GM18907 (cell line): ENCODE measurements at regions not wholly inside any gene's neighbourhood (a gene's known extent, or its start where the extent isn't known, plus 50 kb on each side); places are given as distances from the start of the nearest gene placed in this dataset.

ENCODE experiments used
- ATAC-seq: cut with Tn5 transposase; IDR thresholded peaks from one replicate; pipeline ENCODE4 v1.9.1; 2021; ENCODE audit warnings: mild to moderate bottlenecking, moderate library complexity; ENCODE audit not compliant: unreplicated experiment

DNA sequence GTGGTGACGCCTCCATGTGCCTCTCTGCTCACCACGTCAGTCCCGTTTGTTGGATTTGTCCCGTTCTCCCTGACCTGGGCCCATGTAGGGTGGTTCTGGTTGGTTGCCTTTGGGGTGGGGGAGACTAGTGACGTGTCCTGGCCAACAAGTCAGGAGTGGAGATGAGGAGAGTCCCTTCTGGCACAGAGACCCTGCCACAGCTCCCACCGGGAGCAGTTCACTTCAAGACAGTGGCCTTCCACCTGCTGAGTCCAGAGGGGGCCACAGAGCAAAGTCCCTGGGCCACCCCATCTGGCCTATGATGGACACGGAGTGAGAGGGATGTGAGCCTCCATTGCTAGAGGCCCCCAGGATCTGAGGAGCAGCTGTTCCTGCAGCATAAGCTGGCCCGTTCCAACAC, 405.6 kb downstream of the TCERG1L start:
- no peak for ATAC-seq

DNA sequence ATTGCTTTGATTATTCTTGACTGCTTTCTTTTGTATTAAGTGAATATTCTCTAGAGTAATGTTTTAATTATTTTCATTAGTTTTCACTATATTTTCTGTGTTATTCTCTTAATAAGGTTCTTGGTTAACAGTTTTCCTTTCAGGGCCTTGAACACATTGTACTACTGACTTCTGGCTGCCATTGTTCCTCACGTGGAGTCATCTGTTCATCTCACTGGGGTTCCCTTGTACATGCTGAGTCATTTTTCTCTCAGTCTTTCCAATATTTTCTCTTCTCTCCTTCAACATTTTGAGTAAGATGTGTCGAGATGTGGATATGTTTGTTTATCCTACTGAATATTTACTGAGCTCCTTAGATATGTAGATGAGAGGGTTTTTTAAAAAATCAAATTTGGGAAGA, 400.7 kb downstream of the TCERG1L start:
- no peak for ATAC-seq

DNA sequence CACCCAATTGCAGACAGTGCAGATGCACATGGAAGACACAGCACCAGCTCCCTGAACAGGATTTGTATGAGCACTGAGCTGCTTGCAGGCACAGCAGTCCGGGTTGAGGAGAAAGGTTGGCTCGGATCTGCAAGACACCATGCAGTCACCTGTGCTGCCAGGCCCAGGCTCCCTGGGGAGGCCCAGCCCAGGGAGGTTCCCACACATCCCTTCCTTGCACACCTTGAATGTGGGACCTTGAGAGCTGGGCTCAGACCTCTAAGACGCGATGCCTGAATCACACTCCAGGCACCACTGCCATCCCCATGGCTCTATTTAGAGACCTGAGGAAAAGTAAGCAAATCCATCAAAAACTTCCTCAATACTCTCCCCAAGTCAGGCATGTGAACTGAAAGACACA, 397.7 kb downstream of the TCERG1L start:
- no peak for ATAC-seq

DNA sequence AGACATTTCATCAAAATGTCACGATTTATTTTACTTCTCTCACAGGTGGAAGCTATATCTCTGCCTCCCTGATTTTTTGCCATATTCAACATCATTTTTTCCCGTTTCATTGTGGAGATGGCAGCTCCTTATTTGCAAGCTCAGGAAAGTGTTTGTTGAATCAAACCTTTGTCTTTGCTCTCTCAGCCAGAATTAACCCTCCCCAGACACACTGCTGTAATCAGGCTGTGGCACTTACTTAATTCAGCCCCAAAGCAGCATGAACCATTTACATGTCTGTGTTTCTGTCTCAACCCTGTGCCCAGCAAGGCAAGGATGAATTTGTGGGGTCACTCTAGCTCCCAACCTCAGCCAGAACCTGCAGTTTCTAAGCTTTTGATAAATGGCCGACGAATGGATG, 397.2 kb downstream of the TCERG1L start:
- ATAC-seq = no peak

DNA sequence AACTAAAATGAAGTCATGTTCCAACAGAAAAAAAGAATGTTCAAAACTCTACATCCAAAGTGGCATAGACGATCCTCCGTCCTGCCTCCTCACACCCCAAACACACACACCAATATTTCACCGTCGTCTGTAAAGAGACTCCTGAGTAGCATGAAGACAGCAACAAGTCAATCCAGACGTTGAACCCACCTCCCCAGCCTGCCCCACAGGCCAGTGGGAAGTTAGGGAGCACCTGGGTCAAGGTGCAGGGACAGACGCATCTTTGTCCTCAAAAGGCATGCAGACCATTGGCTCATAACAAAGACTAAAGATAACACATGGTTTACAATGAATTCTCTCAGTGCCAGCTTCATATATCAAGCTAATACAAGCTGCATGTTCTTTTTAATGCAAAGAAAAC, 396.5 kb downstream of the TCERG1L start:
- ATAC-seq = no peak

DNA sequence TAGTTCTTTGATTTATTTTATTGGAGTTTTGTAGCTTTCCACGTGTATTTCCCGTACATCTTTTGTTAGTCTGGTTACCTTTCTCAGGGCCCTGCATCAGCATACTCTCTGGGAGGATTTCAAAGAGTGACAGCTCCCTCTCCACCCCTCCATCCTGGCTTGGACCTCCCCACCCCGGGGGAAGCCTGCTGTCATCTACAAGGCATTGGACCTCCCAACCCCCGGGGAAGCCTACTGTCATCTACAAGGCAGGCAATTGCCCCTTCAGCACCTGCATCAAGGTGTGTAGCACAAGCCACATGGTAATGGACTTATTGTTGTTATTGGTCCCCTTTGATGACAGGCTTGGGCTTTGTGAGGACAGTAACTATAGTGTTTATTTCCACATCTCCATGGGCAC, 390.1 kb downstream of the TCERG1L start:
- no peak for ATAC-seq

DNA sequence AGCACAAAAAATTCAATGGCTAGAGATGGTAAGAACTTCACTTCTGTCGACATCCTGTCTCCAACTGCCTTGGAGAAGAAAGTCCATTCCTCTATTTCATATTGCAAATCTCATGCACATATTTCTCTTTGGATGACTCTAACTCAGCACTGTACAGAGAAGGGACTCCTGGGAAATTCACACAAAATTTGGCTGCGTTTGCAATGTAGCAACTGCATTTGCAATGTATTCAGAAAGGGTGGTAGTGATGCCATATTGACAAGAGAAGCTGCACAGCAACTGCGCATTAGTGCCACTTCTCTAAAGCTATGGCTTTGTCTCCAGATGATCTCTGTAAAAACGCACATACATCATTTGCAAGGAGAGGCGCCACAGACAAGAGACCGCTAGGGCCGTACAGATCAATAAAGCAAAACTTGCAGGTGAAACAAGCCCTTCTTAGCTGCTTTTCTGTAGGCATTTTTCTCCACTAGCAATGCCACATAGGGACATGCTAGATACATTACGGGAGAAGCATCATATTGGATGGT, 389.5 kb downstream of the TCERG1L start:
- no peak for ATAC-seq

DNA sequence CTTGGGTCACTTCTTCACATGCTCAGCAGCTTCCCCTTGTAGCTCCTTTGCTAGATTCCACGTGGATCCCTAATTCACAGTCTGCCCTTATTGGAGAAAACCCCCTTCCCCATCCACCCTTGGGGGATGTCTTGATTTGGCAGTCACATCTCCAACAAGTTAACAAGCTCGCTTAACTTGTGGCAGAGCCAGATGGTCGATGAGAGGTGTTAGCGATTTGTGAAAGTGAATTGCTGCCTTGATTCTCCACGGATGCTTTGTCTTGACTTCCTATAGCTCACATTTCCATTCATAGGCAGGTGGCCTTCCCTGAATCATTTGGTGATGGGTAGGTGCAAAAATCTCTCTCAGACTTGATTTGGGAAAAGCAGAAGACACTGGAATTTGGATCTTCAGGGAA, 387.9 kb downstream of the TCERG1L start:
- no peak for ATAC-seq

DNA sequence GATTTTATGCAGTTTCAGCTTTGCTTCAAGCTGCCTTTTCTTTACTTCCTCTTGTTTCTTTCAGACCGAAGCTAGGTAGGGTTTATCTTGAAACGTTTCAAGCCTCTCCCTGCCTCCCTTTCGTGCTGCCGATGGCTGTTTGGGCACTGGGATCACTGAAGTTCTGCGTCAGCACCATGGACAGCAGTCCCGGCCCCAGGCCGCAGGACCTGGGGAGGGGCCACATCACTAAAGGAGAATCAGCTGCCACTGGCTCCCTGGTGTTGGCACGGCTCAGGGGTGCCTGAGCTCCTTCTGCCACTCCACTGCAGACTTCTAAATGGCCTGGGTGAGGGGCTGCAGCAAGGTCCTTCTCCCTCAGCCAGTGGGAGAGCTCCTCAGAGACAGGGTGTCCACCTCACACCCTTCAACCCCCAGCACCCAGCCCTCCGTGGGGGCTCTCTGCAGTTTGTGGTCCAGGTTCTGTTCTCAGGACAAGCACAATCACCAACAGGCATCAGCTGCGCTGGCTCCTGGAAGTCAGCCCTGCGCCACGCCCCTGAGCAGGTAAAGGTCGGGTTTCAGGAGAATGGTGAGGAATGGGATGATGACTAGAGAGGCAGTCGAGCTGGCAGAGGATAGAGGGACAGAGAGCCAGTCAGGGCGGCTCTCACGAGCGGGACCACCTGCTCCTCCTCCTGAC, 387.2 kb downstream of the TCERG1L start:
- no peak for ATAC-seq

DNA sequence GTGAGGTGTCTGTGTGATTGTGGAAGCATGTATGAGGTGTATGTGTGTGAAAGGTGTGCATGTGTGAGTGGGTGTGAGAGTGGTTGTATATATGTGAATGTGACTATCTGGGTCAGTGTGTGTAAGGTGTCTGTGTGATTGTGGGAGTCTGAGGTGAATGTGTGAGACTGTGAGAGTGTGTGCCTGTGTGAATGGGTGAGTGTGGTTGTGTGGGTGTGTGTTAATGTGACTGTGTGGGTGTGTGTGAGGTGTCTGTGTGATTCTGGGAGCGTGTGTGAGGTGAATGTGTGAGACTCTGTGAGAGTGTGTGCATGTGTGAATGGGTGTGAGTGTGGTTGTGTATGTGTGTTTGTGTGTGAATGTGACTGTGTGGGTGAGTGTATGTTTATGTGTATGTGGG, 385.1 kb downstream of the TCERG1L start:
- ATAC-seq = no peak

DNA sequence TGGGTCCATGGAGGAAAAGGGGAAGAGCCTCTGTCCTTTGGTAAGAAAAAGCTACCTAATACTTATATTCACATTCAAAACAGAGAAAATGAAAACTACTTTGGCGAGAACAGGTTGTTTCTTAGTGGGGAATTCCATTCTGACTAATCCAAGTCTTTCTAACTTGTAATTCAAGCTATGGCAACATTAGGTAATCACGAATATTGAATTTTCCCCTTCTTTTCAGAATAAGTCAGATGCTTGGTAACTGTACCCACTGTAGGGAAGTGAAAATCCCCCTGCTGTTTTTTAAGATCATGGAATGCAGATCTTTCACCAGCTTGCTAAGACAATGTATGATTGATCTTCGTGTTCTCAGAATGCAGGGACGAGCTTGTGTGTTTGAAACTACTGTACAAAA, 384.4 kb downstream of the TCERG1L start:
- no peak for ATAC-seq

DNA sequence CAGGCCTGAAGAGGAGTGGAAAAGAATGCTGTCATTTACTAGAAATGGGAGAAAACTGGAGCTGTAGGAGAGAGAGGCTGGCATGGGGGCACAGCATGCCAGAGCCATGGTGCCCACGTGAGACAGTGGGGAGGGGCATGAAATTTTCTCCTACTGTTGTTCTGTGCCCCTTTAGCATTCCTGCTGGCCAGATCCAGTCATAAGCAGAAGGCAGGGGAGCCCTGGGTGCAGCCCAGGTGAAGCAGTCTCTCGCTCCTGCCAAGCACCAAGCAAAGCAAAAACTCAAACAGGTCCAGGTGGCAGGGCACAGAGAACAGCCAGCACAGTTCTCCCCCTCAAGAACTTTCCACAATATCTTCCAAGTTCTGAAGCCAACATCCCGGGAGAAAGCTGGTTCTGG, 383.2 kb downstream of the TCERG1L start:
- no peak for ATAC-seq

DNA sequence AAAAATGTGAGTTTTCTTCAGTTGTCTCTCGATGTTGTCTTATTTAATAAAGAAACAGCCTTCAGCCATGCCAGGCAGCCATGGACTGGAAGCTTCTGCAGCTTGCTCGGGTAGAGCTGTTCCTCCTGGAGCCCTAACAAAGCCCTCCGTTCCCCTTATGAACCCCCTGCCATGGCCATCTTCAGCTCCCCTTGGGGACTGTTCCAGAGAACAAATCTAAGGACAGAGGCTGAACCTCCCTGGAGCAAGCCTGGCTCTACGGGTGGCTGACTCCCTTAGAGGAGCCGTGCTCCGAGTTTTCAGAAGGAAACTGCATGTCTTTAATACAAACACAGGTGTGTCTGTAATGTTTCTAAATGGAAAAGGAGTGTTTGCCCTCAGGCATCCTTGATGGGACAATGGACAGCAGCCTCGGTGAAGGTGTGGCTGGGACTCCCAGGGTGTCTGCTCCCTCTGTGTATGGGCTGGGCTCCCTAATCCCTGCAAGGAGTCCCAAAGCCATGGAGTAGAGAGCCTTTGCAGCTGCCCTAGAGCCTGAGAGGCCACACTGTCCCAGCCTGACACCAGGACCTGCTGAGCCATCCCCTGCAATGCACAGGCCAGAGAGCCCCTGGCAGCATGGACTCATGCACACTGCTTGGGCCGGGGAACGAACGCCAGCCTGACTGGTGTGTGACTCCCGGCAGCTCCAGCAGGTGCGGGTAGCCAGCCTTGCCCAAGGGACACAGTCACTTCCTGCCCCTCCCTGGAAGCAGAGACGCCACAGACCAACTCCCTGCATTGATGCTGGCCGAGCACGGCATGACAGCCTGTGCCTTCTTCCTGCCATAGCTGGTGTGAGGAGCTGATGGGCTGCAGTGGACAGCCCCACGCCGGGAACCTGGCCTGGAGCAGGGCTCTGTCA, 381.8 kb downstream of the TCERG1L start:
- no peak for ATAC-seq

DNA sequence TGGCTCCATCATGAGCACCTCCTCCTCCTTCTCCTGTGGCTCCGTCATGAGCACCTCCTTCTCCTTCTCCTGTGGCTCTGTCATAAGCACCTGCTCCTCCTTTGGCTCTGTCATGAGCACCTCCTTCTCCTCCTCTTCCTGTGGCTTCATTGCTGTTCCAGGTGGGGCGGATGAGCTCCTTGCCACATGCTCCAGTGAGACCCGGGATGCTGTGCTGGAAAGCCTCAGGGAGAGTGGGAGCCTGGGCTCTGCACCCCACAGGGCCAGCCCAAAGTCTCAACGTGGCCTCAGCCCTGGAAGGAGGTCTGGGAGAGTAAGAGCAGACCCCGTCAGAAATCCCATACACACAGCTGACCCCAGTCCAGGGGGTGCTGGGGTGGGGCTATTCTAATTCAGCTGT, 380.7 kb downstream of the TCERG1L start:
- no peak for ATAC-seq

DNA sequence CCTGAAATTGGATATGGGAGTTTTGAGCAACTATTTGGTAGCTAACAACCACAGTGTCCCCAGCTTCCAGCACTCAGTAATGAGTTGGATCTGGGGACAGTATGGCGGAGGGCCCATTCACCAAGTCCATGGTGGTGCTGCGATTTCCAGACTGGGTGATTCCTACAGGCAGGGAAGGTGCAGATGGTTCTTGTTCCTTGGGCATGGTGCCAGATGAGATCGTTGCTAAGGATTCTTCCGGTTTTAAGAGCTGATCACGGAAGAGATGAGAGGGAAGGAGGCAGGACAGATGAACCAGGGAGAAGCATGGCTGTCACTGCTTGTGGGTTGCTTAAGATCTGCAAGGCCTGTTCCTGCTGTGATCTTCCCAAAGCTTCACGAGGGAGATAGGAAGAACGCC, 380.3 kb downstream of the TCERG1L start:
- ATAC-seq = no peak

DNA sequence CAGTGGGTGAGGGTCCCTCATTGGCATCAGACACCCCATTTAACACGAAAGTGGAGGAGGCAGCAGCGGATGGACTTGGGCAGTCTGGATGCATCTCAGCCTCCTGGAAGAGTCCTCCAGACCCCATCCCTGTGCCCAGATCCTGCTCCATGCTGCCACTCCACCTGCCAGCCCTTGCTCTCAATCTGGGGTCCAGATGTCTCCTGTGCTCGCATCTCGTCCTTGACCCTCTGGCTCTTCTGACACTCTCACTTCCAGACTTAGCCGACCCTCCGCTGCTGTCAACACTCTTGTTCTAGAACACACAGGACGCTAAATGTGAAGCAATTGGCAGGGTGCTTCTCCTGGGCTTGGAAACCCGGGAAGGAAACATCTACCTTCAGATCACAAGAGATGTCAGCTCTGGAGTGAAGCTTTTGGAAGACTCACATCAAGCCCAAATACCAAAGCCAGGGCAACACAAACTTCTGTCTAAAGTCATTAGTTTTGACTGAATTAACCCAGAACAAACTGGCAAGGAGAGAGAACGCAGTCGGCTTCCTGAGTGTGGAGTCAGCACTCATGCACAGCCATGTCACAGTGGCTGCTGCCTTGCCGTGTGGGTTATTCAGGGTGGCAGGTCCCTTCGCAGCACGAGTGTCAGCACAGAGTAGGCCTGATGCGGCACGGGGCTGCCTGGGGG, 379.1 kb downstream of the TCERG1L start:
- ATAC-seq = no peak

DNA sequence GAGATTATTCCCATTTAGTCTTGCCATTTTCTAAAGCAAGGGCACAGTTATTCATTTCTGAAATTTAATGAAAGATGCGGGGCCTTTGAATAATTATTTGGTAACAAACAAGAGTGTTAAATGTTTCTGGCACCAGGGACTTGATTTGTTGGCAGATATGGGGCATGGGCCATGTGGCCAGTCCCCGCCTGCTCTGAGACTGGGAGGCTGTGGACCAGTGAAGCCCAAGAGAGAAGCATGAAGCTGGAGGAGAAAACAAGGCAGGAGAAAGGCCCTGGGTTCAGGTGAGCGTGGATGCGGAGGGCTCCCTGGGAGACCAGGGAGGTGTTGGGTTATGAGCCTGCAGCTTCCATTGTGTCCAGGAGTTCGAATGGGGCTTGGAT, 378.5 kb downstream of the TCERG1L start:
- ATAC-seq = no peak

DNA sequence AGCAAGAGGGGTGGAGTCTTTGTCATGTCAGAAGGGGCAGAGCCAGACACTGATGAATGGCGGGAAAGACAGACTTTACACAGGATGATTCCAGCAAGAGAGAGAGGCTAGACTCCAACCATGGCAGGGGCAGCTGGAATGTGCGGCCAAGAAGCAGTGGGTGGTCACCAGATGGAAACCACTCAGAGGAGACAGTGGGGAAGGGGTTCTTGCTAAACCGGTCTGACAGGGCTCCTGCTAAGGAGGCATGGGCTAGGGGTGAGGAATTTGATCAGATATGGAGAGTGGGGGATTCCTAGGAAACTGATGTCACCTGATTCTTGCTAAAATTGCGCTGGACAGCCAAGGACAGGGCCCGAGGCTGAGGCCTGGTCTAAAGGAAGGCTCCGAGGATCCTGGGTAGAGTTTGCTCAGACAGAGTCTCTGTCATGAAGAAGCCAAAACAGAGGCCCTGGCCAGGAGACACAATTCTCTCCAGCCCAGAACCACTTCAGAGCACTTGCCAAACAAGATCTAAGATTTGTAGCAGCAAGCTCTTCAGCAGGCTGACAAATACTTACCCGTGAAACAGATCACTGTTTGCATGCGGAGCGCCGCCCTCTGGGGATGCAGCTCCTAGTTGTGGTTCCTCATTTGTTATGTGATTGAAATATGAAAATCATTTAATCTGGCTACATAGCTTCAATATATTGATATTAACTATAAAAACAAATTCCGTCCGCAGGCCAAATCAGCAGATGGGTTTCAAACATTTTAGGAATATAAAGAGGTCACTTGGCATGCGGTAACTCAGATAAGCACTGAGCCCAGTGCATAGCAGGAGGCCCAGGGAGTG, 377.0 kb downstream of the TCERG1L start:
- no peak for ATAC-seq

DNA sequence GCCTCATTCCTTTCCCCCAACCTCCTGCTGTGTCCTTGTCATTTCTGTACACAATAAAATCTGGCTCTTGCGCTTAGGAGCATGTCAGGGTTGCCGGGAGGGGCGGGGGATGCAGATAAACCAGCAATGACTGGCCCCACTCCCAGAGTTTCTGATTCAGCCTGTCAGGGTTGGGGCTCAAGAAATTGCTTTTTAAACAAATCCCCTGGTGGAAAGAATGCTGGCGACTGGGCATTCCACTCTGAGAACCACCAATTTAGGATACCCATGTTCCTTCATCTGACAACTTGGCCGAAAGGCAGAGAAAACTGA, 376.4 kb downstream of the TCERG1L start:
- no peak for ATAC-seq

DNA sequence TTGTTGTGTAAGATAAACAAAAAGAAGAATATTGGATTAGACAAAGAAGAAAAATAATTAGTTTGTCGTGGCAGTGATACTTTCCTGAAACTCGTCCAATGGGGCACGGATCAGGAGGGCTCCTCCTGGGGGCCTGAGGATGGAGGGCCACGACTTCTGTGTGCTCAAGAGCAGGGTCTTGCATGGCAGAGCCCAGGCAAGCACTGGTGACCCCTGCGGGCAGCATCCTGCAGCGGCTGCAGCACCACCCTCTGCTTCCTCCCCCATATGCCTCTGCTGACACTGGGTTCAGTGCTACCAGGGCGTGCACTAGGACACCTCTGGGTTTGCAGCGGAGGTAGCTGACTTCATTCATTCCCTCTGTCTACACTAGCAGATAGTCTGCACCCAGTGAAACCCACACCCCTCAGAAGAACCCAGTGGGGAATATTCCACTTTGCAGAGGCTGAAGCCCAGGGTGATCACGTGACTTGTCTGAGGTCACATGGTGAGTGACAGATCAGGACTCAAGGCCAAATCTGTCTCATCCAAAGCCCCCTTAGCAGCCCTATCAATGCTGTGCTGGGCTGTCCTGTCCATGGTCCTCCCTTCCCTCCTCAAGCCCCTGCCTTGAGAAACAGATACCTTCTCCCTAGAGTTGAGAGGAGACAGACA, 375.5 kb downstream of the TCERG1L start:
- no peak for ATAC-seq
